ENCODE measurements at regions not wholly inside any gene's neighbourhood (a gene's known extent, or its start where the extent isn't known, plus 50 kb on each side); places are given as distances from the start of the nearest gene placed in this dataset.

- no peak overlapping the region for H3K4me3 ChIP-seq (replicated peaks in 1 of 3; ENCODE audit: insufficient read depth in 1 of 3, low read depth in 1 of 3, low read length in 3 of 3)
- POLR2A ChIA-PET: no interaction called here
- H3K79me2 ChIP-seq (ENCODE audit: control insufficient read depth, insufficient read depth, low read length): no peaks in the 10 kb centered on the region
- H3K4me1 ChIP-seq (ENCODE audit: control insufficient read depth, extremely low read depth, insufficient read depth, low read length): no peaks in the 10 kb centered on the region
- CTCF ChIA-PET: no interaction called here
- no peaks in the 10 kb centered on the region for H4K20me1 ChIP-seq (replicated peaks; ENCODE audit: control insufficient read depth, extremely low read depth, insufficient read depth, low read length)
- H3K9me3 ChIP-seq (replicated peaks; ENCODE audit: control insufficient read depth, insufficient read depth, low read length): peaks cover 2% of the 10 kb centered on the region
- no peak for DNase-seq (ENCODE audit: low read depth, low spot score)
- intact Hi-C loops (cut with micrococcal nuclease) (no loop called here), dilution Hi-C loops (cut with MboI; ENCODE audit: extremely low pct_ligation_motif_present, low sequenced_read_pairs) (no loop called here)
- H3K4me2 ChIP-seq (ENCODE audit: insufficient read depth, low read length): no peak overlapping the region
- H3K36me3 ChIP-seq (ENCODE audit: control insufficient read depth in 2 of 2, extremely low read depth in 1 of 2, insufficient read depth in 2 of 2, low read length in 2 of 2): no peaks in the 10 kb centered on the region
- no peaks in the 10 kb centered on the region for H3K9me1 ChIP-seq (replicated peaks; ENCODE audit: control insufficient read depth, extremely low read depth, insufficient read depth, low read length)
- no peak overlapping the region for H3K9ac ChIP-seq (replicated peaks; ENCODE audit: extremely low read depth, insufficient read depth, low read length)
- no peak overlapping the region for H3K27ac ChIP-seq (ENCODE audit: insufficient read depth, low read depth, low read length)
- no peaks in the 10 kb centered on the region for H3K27me3 ChIP-seq (ENCODE audit: control insufficient read depth in 2 of 2, insufficient read depth in 2 of 2, low read length in 2 of 2)
- no TSS peak for BruUV-seq (replicated peaks)
- no peak overlapping the region for H2AFZ ChIP-seq (ENCODE audit: low read depth, low read length)
- no peak for TF ChIP-seq MAX (IDR thresholded peaks at IDR 0.05; ENCODE audit: insufficient read depth, insufficient read length)
- no peak for TF ChIP-seq MYC (IDR thresholded peaks at IDR 0.05; ENCODE audit: low read depth, low read length)
- TF ChIP-seq JUN (IDR thresholded peaks at IDR 0.05; ENCODE audit: borderline replicate concordance, insufficient read depth, insufficient read length, low read depth): no peak
- TF ChIP-seq POLR2AphosphoS5 (IDR thresholded peaks at IDR 0.05; ENCODE audit: insufficient read depth, low read depth, low read length): no peak
- no peak for FAIRE-seq
Observed at GRCh38 chr16:25434064-25434463, 176.4 kb upstream of the ZKSCAN2 start.

- dilution Hi-C loops (cut with MboI; ENCODE audit: extremely low pct_ligation_motif_present, low sequenced_read_pairs) (no loop called here), intact Hi-C loops (cut with micrococcal nuclease) (no loop called here)
- BruUV-seq (replicated peaks): no TSS peak
- Histone ChIP-seq H3K27me3 (ENCODE audit: control insufficient read depth in 2 of 2, insufficient read depth in 2 of 2, low read length in 2 of 2) (no peaks in the 10 kb centered on the region), H3K9ac (replicated peaks; ENCODE audit: extremely low read depth, insufficient read depth, low read length) (no peak overlapping the region), H3K9me1 (replicated peaks; ENCODE audit: control insufficient read depth, extremely low read depth, insufficient read depth, low read length) (no peaks in the 10 kb centered on the region), H3K9me3 (replicated peaks; ENCODE audit: control insufficient read depth, insufficient read depth, low read length) (peaks cover 2% of the 10 kb centered on the region), H3K4me1 (ENCODE audit: control insufficient read depth, extremely low read depth, insufficient read depth, low read length) (no peaks in the 10 kb centered on the region), H3K27ac (ENCODE audit: insufficient read depth, low read depth, low read length) (no peak overlapping the region), H3K79me2 (ENCODE audit: control insufficient read depth, insufficient read depth, low read length) (no peaks in the 10 kb centered on the region), H3K4me2 (ENCODE audit: insufficient read depth, low read length) (no peak overlapping the region), H3K4me3 (replicated peaks in 1 of 3; ENCODE audit: insufficient read depth in 1 of 3, low read depth in 1 of 3, low read length in 3 of 3) (no peak overlapping the region), H2AFZ (ENCODE audit: low read depth, low read length) (no peak overlapping the region), H4K20me1 (replicated peaks; ENCODE audit: control insufficient read depth, extremely low read depth, insufficient read depth, low read length) (no peaks in the 10 kb centered on the region), H3K36me3 (ENCODE audit: control insufficient read depth in 2 of 2, extremely low read depth in 1 of 2, insufficient read depth in 2 of 2, low read length in 2 of 2) (no peaks in the 10 kb centered on the region)
- CTCF ChIA-PET: no interaction called here
- FAIRE-seq (no peak), DNase-seq (ENCODE audit: low read depth, low spot score) (no peak)
- POLR2A ChIA-PET: no interaction called here
- TF ChIP-seq POLR2AphosphoS5 (IDR thresholded peaks at IDR 0.05; ENCODE audit: insufficient read depth, low read depth, low read length): no peak
- TF ChIP-seq POLR2A (IDR thresholded peaks at IDR 0.05; ENCODE audit: low read depth, low read length): no peak
- no peak for TF ChIP-seq MAX (IDR thresholded peaks at IDR 0.05; ENCODE audit: insufficient read depth, insufficient read length)
- TF ChIP-seq CTCF (IDR thresholded peaks at IDR 0.05; ENCODE audit: extremely low read depth in 1 of 2, insufficient read depth in 1 of 2, low read depth in 1 of 2, low read length in 2 of 2): no peak
- TF ChIP-seq FOS (IDR thresholded peaks at IDR 0.05; ENCODE audit: borderline replicate concordance, insufficient read depth, low read length): no peak
Observed at GRCh38 chr16:25433388-25433787, 175.7 kb upstream of the ZKSCAN2 start.
